GM12892 (cell line): ENCODE measurements at regions not wholly inside any gene's neighbourhood (a gene's known extent, or its start where the extent isn't known, plus 50 kb on each side); places are given as distances from the start of the nearest gene placed in this dataset.

Experiments used
- POLR2A ChIP-seq: IDR thresholded peaks from 2 replicates; pipeline ENCODE4 v1.6.1; 2011; ENCODE audit warnings: low read depth, low read length, control low read depth
- POLR2AphosphoS5 ChIP-seq: IDR thresholded peaks from 2 replicates; pipeline ENCODE4 v1.6.1; 2011; ENCODE audit warnings: low read depth, low read length, control low read depth
- TAF1 ChIP-seq: IDR thresholded peaks from 2 replicates; pipeline ENCODE4 v1.6.1; 2011; ENCODE audit warnings: low read depth, mild to moderate bottlenecking, control low read depth, low read length, borderline replicate concordance

- no peak for TF ChIP-seq TAF1
- no peak for TF ChIP-seq POLR2A
- TF ChIP-seq POLR2AphosphoS5, result no peak
Observed at GRCh38 chr15:69947394-69947793, 150.3 kb downstream of the TLE3 start.
